NB4 (cell line): ENCODE measurements at regions not wholly inside any gene's neighbourhood (a gene's known extent, or its start where the extent isn't known, plus 50 kb on each side); places are given as distances from the start of the nearest gene placed in this dataset.

Source experiments
- CTCF ChIP-seq: IDR thresholded peaks from one replicate; pipeline ENCODE4 v1.5.1; 2012; ENCODE audit warnings: low read depth, low read length
- POLR2A ChIP-seq: IDR thresholded peaks from 2 replicates; pipeline ENCODE4 v1.6.1; 2011; ENCODE audit warnings: mild to moderate bottlenecking; ENCODE audit not compliant: insufficient read length; ENCODE audit errors: extremely low read depth

GRCh38 chr9:109868722-109869121 lies 88.7 kb downstream of the PALM2AKAP2 start:
- TF ChIP-seq CTCF (no peak), POLR2A (no peak)
